Stomach (tissue), 4 donors: ENCODE measurements at regions not wholly inside any gene's neighbourhood (a gene's known extent, or its start where the extent isn't known, plus 50 kb on each side); places are given as distances from the start of the nearest gene placed in this dataset.

Source experiments
- CTCF ChIP-seq, 7 experiments: fragments of 450-650 bp in 4 of 7; fragments of 200-600 bp in 3 of 7; sonication (generic) in 3 of 7; IDR thresholded peaks; one replicate each; pipeline ENCODE4 v1.5.1; 2016 to 2019; ENCODE audit warnings: antibody characterized with exemption in 7 of 7, control low read depth in 2 of 7, mild to moderate bottlenecking in 1 of 7
- EP300 ChIP-seq: sonication (generic); formaldehyde crosslinking; IDR thresholded peaks from one replicate; pipeline ENCODE4 v1.6.1; 2017; ENCODE audit warnings: antibody characterized with exemption
- POLR2A ChIP-seq, 4 donors: fragments of 450-650 bp; IDR thresholded peaks; one replicate each; pipeline ENCODE4 v1.6.1; 2016; ENCODE audit warnings: antibody characterized with exemption in 4 of 4, control low read depth in 2 of 4, mild to moderate bottlenecking in 1 of 4, moderate library complexity in 1 of 4
- POLR2AphosphoS5 ChIP-seq, 3 donors: sonication (generic); formaldehyde crosslinking; IDR thresholded peaks; one replicate each; pipeline ENCODE4 v1.6.1; 2016; ENCODE audit warnings: antibody characterized with exemption in 3 of 3

DNA sequence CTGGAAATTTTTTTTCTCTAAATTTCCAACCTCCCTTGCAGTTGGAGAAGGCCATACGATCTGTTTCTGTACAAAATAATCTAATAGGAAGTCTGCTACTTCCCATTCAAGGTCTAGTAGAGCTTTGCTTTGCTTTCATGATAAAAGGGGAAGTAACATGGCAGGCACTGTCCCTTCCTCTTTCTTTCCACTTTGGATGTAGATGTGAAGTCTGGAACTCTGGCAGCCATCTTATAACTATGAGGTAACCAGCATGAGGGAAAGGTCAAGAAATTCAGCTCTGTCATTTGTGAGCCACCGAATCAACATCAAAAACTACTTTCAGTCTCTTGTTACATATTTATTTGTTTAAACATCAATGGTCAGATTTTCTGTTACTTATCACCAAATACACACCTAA is 156.3 kb downstream of the MTHFS start:
- TF ChIP-seq POLR2A (IDR thresholded peaks at IDR 0.05) (no peak), CTCF (IDR thresholded peaks at IDR 0.05) (no peak), EP300 (no peak), POLR2AphosphoS5 (IDR thresholded peaks at IDR 0.05) (no peak)
